ENCODE measurements at regions not wholly inside any gene's neighbourhood (a gene's known extent, or its start where the extent isn't known, plus 50 kb on each side); places are given as distances from the start of the nearest gene placed in this dataset.

DNA sequence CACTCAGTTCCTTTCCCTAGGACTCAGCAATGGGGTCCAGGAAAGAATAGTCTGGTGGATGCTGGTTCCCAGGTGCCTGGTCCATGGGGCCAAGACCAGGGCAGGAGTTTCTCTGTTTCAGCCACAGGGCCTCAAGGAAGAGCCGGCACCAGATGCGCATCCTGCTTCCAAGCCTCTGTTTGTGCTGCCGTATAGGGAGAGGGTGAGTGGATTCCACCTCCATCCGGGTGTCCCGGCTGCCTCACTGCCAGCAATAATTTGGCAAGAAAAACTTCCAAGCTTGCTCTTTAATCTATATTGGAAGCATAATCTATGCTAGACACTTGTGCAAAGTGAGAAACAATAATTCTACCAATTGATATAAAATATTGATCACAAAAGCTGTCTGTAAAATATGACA lies 261.2 kb upstream of the HS6ST1 start:
- TF ChIP-seq, protein P1, sequence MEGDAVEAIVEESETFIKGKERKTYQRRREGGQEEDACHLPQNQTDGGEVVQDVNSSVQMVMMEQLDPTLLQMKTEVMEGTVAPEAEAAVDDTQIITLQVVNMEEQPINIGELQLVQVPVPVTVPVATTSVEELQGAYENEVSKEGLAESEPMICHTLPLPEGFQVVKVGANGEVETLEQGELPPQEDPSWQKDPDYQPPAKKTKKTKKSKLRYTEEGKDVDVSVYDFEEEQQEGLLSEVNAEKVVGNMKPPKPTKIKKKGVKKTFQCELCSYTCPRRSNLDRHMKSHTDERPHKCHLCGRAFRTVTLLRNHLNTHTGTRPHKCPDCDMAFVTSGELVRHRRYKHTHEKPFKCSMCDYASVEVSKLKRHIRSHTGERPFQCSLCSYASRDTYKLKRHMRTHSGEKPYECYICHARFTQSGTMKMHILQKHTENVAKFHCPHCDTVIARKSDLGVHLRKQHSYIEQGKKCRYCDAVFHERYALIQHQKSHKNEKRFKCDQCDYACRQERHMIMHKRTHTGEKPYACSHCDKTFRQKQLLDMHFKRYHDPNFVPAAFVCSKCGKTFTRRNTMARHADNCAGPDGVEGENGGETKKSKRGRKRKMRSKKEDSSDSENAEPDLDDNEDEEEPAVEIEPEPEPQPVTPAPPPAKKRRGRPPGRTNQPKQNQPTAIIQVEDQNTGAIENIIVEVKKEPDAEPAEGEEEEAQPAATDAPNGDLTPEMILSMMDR (IDR thresholded peaks at IDR 0.05; ENCODE audit: insufficient read depth, low read length) = no peak
- TF ChIP-seq POLR2AphosphoS5 (IDR thresholded peaks at IDR 0.05; ENCODE audit: low read depth) = no peak

Data from HL-60 (cell line).